H1 (cell line): ENCODE measurements at regions not wholly inside any gene's neighbourhood (a gene's known extent, or its start where the extent isn't known, plus 50 kb on each side); places are given as distances from the start of the nearest gene placed in this dataset.

Source experiments
- CTCF ChIA-PET: fragments of 300-600 bp; sonication (Branson Sonifier 250); formaldehyde crosslinking; loops from one replicate; lab custom pipeline; 2021; ENCODE audit not compliant: partially characterized antibody; lab: Charles Lee
- POLR2A ChIA-PET: fragments of 300-600 bp; sonication (Branson Sonifier 250); formaldehyde crosslinking; loops from one replicate; lab custom pipeline; 2021; ENCODE audit warnings: inconsistent platforms; ENCODE audit not compliant: partially characterized antibody; lab: Charles Lee
- DNase-seq, 2 experiments: peaks; one replicate each; pipeline versions ENCODE4 v3.0.0 to v3.0.0-alpha.2; 2010 to 2022; ENCODE audit warnings: low spot score in 2 of 2, low read depth in 1 of 2, mixed read lengths in 1 of 2
- FAIRE-seq: peaks from 2 replicates; lab custom pipeline; 2011; peaks lifted over from hg19 to GRCh38; lab: Jason Lieb, UNC
- H2AFZ ChIP-seq: 2 replicates; pipeline ENCODE4 v1.8.1; 2012; ENCODE audit warnings: low read length, inconsistent platforms
- H2AK5ac ChIP-seq: 2 replicates; pipeline ENCODE4 v1.6.1; 2013; ENCODE audit warnings: low read depth, low read length
- H2BK120ac ChIP-seq: replicated peaks from 2 replicates; pipeline ENCODE3; 2013; ENCODE audit warnings: low read depth, low read length, inconsistent platforms
- H2BK12ac ChIP-seq: 2 replicates; pipeline ENCODE4 v1.6.1; 2013; ENCODE audit warnings: low read depth, low read length
- H2BK15ac ChIP-seq: 2 replicates; pipeline ENCODE4 v1.6.1; 2013; ENCODE audit warnings: low read length
- H2BK20ac ChIP-seq: 2 replicates; pipeline ENCODE4 v1.6.1; 2013; ENCODE audit warnings: low read length
- H2BK5ac ChIP-seq: 2 replicates; pipeline ENCODE4 v1.6.1; 2013; ENCODE audit warnings: low read depth, low read length
- H3K14ac ChIP-seq: 2 replicates; pipeline ENCODE4 v1.6.1; 2013; ENCODE audit warnings: inconsistent platforms; ENCODE audit not compliant: insufficient read length
- H3K18ac ChIP-seq: 2 replicates; pipeline ENCODE4 v1.6.1; 2013; ENCODE audit warnings: low read length; ENCODE audit errors: extremely low read depth
- H3K23ac ChIP-seq: 2 replicates; pipeline ENCODE4 v1.6.1; 2013; ENCODE audit warnings: inconsistent platforms; ENCODE audit not compliant: insufficient read length
- H3K23me2 ChIP-seq: 2 replicates; pipeline ENCODE4 v1.6.1; 2013; ENCODE audit warnings: low read depth, low read length
- H3K27ac ChIP-seq: 2 replicates; pipeline ENCODE4 v1.6.1; 2011; ENCODE audit warnings: low read depth, low read length, inconsistent platforms
- H3K27me3 ChIP-seq, 4 experiments: replicated peaks in 1 of 4; 1 replicate in 1 of 4; 2 replicates in 3 of 4; pipeline versions ENCODE4 v1.6.1 to v1.8.1; 2011 to 2013; ENCODE audit warnings: low read length in 3 of 4, mild to moderate bottlenecking in 3 of 4, inconsistent platforms in 2 of 4, mixed read lengths in 2 of 4, moderate library complexity in 1 of 4; ENCODE audit not compliant: control insufficient read depth in 3 of 4, insufficient read depth in 3 of 4; ENCODE audit errors: extremely low read depth in 1 of 4
- H3K36me3 ChIP-seq, 4 experiments: 2 replicates each; pipeline versions ENCODE4 v1.6.1 to v1.8.1; 2011 to 2013; ENCODE audit warnings: mild to moderate bottlenecking in 4 of 4, low read length in 3 of 4, moderate library complexity in 2 of 4, control low read depth in 1 of 4, inconsistent platforms in 1 of 4; ENCODE audit not compliant: insufficient read depth in 4 of 4, control insufficient read depth in 2 of 4
- H3K4ac ChIP-seq: replicated peaks from 2 replicates; pipeline ENCODE3; 2013; ENCODE audit warnings: low read length, low read depth, mixed read lengths, inconsistent platforms; ENCODE audit not compliant: insufficient read length
- H3K4me1 ChIP-seq, 4 experiments: replicated peaks in 1 of 4; 1 replicate in 1 of 4; 2 replicates in 3 of 4; pipeline versions ENCODE4 v1.6.1 to v1.8.1; 2011 to 2013; ENCODE audit warnings: low read length in 3 of 4, inconsistent platforms in 2 of 4, mixed read lengths in 1 of 4; ENCODE audit not compliant: insufficient read depth in 4 of 4, control insufficient read depth in 3 of 4
- H3K4me2 ChIP-seq, 2 experiments: 2 replicates each; pipeline versions ENCODE4 v1.6.1 to v1.8.1; 2011 to 2013; ENCODE audit warnings: low read depth in 2 of 2, low read length in 2 of 2, control low read depth in 1 of 2, inconsistent platforms in 1 of 2, mild to moderate bottlenecking in 1 of 2; ENCODE audit not compliant: insufficient read depth in 1 of 2
- H3K4me3 ChIP-seq, 4 experiments: fragments of 200-600, 300-600 bp in 1 of 4; sonication (generic), shearing (Covaris generic), sonication (Bioruptor Twin) in 1 of 4; 2 replicates each; pipeline versions ENCODE4 v1.5.1 to v1.8.1; 2011 to 2016; ENCODE audit warnings: low read length in 4 of 4, low read depth in 3 of 4, control low read depth in 2 of 4, inconsistent platforms in 2 of 4, mild to moderate bottlenecking in 2 of 4, mixed read lengths in 1 of 4, moderate library complexity in 1 of 4; ENCODE audit not compliant: insufficient read depth in 2 of 4; ENCODE audit errors: extremely low read depth in 1 of 4
- H3K56ac ChIP-seq: replicated peaks from 2 replicates; pipeline ENCODE3; 2013; ENCODE audit warnings: low read depth, mild to moderate bottlenecking, mixed read lengths, low read length, inconsistent platforms; ENCODE audit not compliant: insufficient read length
- H3K79me1 ChIP-seq: 2 replicates; pipeline ENCODE4 v1.6.1; 2013; ENCODE audit warnings: low read depth, low read length, control low read depth
- H3K79me2 ChIP-seq, 2 experiments: 2 replicates each; pipeline versions ENCODE4 v1.6.1 to v1.8.1; 2012 to 2013; ENCODE audit warnings: low read length in 2 of 2, mild to moderate bottlenecking in 2 of 2, inconsistent platforms in 1 of 2; ENCODE audit not compliant: insufficient read depth in 2 of 2, control insufficient read depth in 1 of 2
- H3K9ac ChIP-seq, 4 experiments: replicated peaks in 1 of 4; 1 replicate in 1 of 4; 2 replicates in 3 of 4; pipeline versions ENCODE4 v1.6.1 to v1.8.1; 2011 to 2013; ENCODE audit warnings: low read depth in 3 of 4, low read length in 3 of 4, control low read depth in 2 of 4, mild to moderate bottlenecking in 2 of 4, moderate library complexity in 2 of 4, inconsistent platforms in 1 of 4; ENCODE audit errors: extremely low read depth in 1 of 4
- H3K9me3 ChIP-seq, 2 experiments: 2 replicates each; pipeline versions ENCODE4 v1.6.1 to v1.8.1; 2012 to 2013; ENCODE audit warnings: mild to moderate bottlenecking in 2 of 2, moderate library complexity in 2 of 2, control low read depth in 1 of 2, inconsistent platforms in 1 of 2, low read depth in 1 of 2, low read length in 1 of 2, mixed read lengths in 1 of 2; ENCODE audit not compliant: insufficient read depth in 2 of 2
- H4K20me1 ChIP-seq, 2 experiments: replicated peaks in 1 of 2; 2 replicates each; pipeline versions ENCODE3 to v1.8.1; 2011 to 2013; ENCODE audit warnings: inconsistent platforms in 2 of 2, low read length in 2 of 2, mild to moderate bottlenecking in 1 of 2; ENCODE audit not compliant: insufficient read depth in 2 of 2, control insufficient read depth in 1 of 2
- H4K5ac ChIP-seq: 2 replicates; pipeline ENCODE4 v1.6.1; 2013; ENCODE audit warnings: low read length, low read depth, mixed read lengths, inconsistent platforms; ENCODE audit not compliant: insufficient read length
- H4K8ac ChIP-seq: 2 replicates; pipeline ENCODE4 v1.8.0; 2013; ENCODE audit warnings: mild to moderate bottlenecking, moderate library complexity, low read length, inconsistent platforms; ENCODE audit not compliant: insufficient read depth; ENCODE audit errors: extremely low read depth
- H4K91ac ChIP-seq: replicated peaks from 2 replicates; pipeline ENCODE3; 2013; ENCODE audit warnings: low read length, mixed read lengths, inconsistent platforms; ENCODE audit not compliant: insufficient read length
- BACH1 ChIP-seq: IDR thresholded peaks from 2 replicates; pipeline ENCODE4 v1.6.1; 2012; ENCODE audit warnings: low read length, improper control_type of control experiment
- CEBPB ChIP-seq: IDR thresholded peaks from 2 replicates; pipeline ENCODE4 v1.6.1; 2012; ENCODE audit warnings: low read depth, low read length
- CTCF ChIP-seq, 3 experiments: IDR thresholded peaks; 1 replicate in 2 of 3; 2 replicates in 1 of 3; pipeline versions ENCODE4 v1.5.1 to v1.6.1; 2011; ENCODE audit warnings: low read length in 3 of 3, mild to moderate bottlenecking in 3 of 3, inconsistent platforms in 2 of 3, low read depth in 1 of 3, moderate library complexity in 1 of 3; ENCODE audit not compliant: insufficient read depth in 1 of 3; ENCODE audit errors: control extremely low read depth in 1 of 3
- HDAC2 ChIP-seq, 2 experiments: fragments of 300-600 bp in 1 of 2; sonication (generic) in 1 of 2; IDR thresholded peaks; 2 replicates each; pipeline ENCODE4 v1.6.1; 2011 to 2012; ENCODE audit warnings: low read depth in 2 of 2, low read length in 2 of 2, mild to moderate bottlenecking in 2 of 2, moderate library complexity in 2 of 2, borderline replicate concordance in 1 of 2, inconsistent platforms in 1 of 2
- JUND ChIP-seq: IDR thresholded peaks from 2 replicates; pipeline ENCODE4 v1.6.1; 2011; ENCODE audit warnings: mild to moderate bottlenecking, improper control_type of control experiment, low read length
- KDM1A ChIP-seq: fragments of 200-600, 300-600 bp; sonication (generic); IDR thresholded peaks from 2 replicates; pipeline ENCODE4 v1.7.1; 2016; ENCODE audit warnings: mild to moderate bottlenecking, low read length, borderline replicate concordance
- POU5F1 ChIP-seq: IDR thresholded peaks from 2 replicates; pipeline ENCODE4 v1.6.1; 2011; ENCODE audit warnings: low read depth, mild to moderate bottlenecking, low read length, moderate library complexity
- RBBP5 ChIP-seq: IDR thresholded peaks from 2 replicates; pipeline ENCODE4 v1.7.1; 2012; ENCODE audit warnings: low read depth, mild to moderate bottlenecking, inconsistent platforms, low read length, moderate library complexity, borderline replicate concordance
- SUZ12 ChIP-seq: fragments of 200-600 bp; sonication (generic); IDR thresholded peaks from 2 replicates; pipeline ENCODE4 v1.6.1; 2012; ENCODE audit warnings: mild to moderate bottlenecking, inconsistent platforms, low read length, moderate library complexity, mixed read lengths

GRCh38 chr10:78886129-78886528, 182.6 kb upstream of the ZMIZ1 start:
- H4K8ac ChIP-seq: no peak overlapping the region
- no peak for FAIRE-seq
- H2BK12ac ChIP-seq: no peak overlapping the region
- no peak overlapping the region for H3K23ac ChIP-seq
- H2AK5ac ChIP-seq: no peak overlapping the region
- no peak overlapping the region for H3K18ac ChIP-seq
- no peak overlapping the region for H3K27ac ChIP-seq
- no peak overlapping the region for H3K4me3 ChIP-seq
- no peaks in the 10 kb centered on the region for H3K79me2 ChIP-seq
- no peak overlapping the region for H3K4me2 ChIP-seq
- H2BK5ac ChIP-seq: no peak overlapping the region
- TF ChIP-seq CEBPB: no peak
- TF ChIP-seq POU5F1: no peak
- no peak for TF ChIP-seq SUZ12
- TF ChIP-seq JUND: no peak
- no peak for TF ChIP-seq BACH1
- TF ChIP-seq RBBP5: no peak
- TF ChIP-seq HDAC2 (IDR thresholded peaks at IDR 0.05; ENCODE audit: borderline replicate concordance in 1 of 2, low read depth in 2 of 2, low read length in 2 of 2): no peak
- no peak for TF ChIP-seq KDM1A
- no peak for TF ChIP-seq CTCF (IDR thresholded peaks at IDR 0.05; ENCODE audit: control extremely low read depth in 1 of 3, insufficient read depth in 1 of 3, low read depth in 1 of 3, low read length in 3 of 3)
- no peak overlapping the region for H3K56ac ChIP-seq
- H3K14ac ChIP-seq: no peak overlapping the region
- peaks cover 3 to 5% of the 10 kb centered on the region in 2 experiments; a peak in 2 of 4 replicates for H3K9me3 ChIP-seq
- POLR2A ChIA-PET: interaction anchor here (1.7 kb wide), 1 partner anchor 8 kb away, joined by 3 read pairs; no protein-coding TSS in a partner anchor
- H3K23me2 ChIP-seq: peaks cover under 1% of the 10 kb centered on the region; the same call in 1 of the 2 replicates
- no peaks in the 10 kb centered on the region for H3K36me3 ChIP-seq
- no peak overlapping the region for H4K5ac ChIP-seq
- no peaks in the 10 kb centered on the region for H4K20me1 ChIP-seq
- no peak overlapping the region for H2BK20ac ChIP-seq
- H3K4ac ChIP-seq: no peak overlapping the region
- H3K4me1 ChIP-seq: no peaks in the 10 kb centered on the region
- no peak overlapping the region for H3K9ac ChIP-seq
- H3K79me1 ChIP-seq: no peaks in the 10 kb centered on the region
- H2BK120ac ChIP-seq: no peak overlapping the region
- no peak overlapping the region for H2BK15ac ChIP-seq
- H3K27me3 ChIP-seq: peaks cover 0 to 2% (median under 1%) of the 10 kb centered on the region in 4 experiments; a peak in 2 of 7 replicates
- H4K91ac ChIP-seq: no peak overlapping the region
- DNase-seq: no peak
- CTCF ChIA-PET: no interaction called here
- no peak overlapping the region for H2AFZ ChIP-seq
